ENCODE measurements at regions not wholly inside any gene's neighbourhood (a gene's known extent, or its start where the extent isn't known, plus 50 kb on each side); places are given as distances from the start of the nearest gene placed in this dataset.

DNA sequence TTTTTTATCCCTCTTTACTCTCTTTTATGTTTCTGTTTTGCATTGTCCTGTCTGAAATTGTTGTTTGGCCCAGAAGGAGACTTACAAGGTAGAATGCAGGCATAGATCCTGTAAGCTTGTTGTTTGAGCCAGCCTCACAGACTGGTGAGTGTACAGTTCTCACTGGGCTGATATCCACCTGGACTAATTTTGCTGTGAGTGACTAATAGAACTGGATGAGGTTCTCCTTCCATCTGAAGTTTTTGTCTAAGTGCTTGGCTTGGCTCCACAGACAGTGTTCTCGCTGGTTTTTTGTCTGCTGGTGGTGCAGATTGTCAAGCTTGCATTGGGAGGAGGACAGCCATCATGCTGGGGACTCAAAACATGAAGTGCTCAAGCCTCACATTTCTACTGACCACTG is 495.7 kb downstream of the TSN start:
- TF ChIP-seq CREB1 (IDR thresholded peaks at IDR 0.05) (no peak), CEBPB (IDR thresholded peaks at IDR 0.05; ENCODE audit: low read depth, low read length) (no peak), SRF (IDR thresholded peaks at IDR 0.05; ENCODE audit: low read depth, low read length) (no peak), POLR2AphosphoS5 (IDR thresholded peaks at IDR 0.05; ENCODE audit: low read depth, low read length) (no peak), JUND (IDR thresholded peaks at IDR 0.05; ENCODE audit: low read length) (no peak), KDM5A (IDR thresholded peaks at IDR 0.05; ENCODE audit: low read length) (no peak), YY1 (IDR thresholded peaks at IDR 0.05; ENCODE audit: low read depth, low read length) (no peak), SIX5 (IDR thresholded peaks at IDR 0.05; ENCODE audit: low read depth, low read length) (no peak), POLR2A (IDR thresholded peaks at IDR 0.05; ENCODE audit: control extremely low read depth in 1 of 2, low read depth in 2 of 2, low read length in 2 of 2) (no peak), EZH2 (IDR thresholded peaks at IDR 0.05; ENCODE audit: low read depth, low read length, severe bottlenecking) (no peak)
- TF ChIP-seq, protein P1, sequence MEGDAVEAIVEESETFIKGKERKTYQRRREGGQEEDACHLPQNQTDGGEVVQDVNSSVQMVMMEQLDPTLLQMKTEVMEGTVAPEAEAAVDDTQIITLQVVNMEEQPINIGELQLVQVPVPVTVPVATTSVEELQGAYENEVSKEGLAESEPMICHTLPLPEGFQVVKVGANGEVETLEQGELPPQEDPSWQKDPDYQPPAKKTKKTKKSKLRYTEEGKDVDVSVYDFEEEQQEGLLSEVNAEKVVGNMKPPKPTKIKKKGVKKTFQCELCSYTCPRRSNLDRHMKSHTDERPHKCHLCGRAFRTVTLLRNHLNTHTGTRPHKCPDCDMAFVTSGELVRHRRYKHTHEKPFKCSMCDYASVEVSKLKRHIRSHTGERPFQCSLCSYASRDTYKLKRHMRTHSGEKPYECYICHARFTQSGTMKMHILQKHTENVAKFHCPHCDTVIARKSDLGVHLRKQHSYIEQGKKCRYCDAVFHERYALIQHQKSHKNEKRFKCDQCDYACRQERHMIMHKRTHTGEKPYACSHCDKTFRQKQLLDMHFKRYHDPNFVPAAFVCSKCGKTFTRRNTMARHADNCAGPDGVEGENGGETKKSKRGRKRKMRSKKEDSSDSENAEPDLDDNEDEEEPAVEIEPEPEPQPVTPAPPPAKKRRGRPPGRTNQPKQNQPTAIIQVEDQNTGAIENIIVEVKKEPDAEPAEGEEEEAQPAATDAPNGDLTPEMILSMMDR (IDR thresholded peaks at IDR 0.05; ENCODE audit: control extremely low read depth in 1 of 3, insufficient read depth in 1 of 3, low read depth in 1 of 3, low read length in 3 of 3) = no peak
- TF ChIP-seq, protein P2, sequence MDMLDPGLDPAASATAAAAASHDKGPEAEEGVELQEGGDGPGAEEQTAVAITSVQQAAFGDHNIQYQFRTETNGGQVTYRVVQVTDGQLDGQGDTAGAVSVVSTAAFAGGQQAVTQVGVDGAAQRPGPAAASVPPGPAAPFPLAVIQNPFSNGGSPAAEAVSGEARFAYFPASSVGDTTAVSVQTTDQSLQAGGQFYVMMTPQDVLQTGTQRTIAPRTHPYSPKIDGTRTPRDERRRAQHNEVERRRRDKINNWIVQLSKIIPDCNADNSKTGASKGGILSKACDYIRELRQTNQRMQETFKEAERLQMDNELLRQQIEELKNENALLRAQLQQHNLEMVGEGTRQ (IDR thresholded peaks at IDR 0.05; ENCODE audit: low read length) = no peak
